Neural crest cell (in vitro differentiated cells): ENCODE measurements at regions not wholly inside any gene's neighbourhood (a gene's known extent, or its start where the extent isn't known, plus 50 kb on each side); places are given as distances from the start of the nearest gene placed in this dataset.
"Not testable (repeated sequence)": the region's sequence is repeated elsewhere in the genome, so short reads cannot be mapped to it uniquely, and the experiment has no call there.

Source experiments
- DNase-seq: peaks from one replicate; pipeline ENCODE4 v3.0.0; 2021; ENCODE audit warnings: low read depth, mixed read lengths, low spot score
- H3K27ac Mint-ChIP-seq: one replicate; pipeline ENCODE4 v1.8.0; 2021; ENCODE audit warnings: mild to moderate bottlenecking, mixed read lengths; ENCODE audit not compliant: unreplicated experiment
- H3K27me3 Mint-ChIP-seq: 2 replicates; pipeline ENCODE4 v1.8.0; 2021; ENCODE audit warnings: low read depth, mild to moderate bottlenecking, mixed read lengths
- H3K36me3 Mint-ChIP-seq: 2 replicates; pipeline ENCODE4 v1.8.0; 2021; ENCODE audit warnings: low read depth, mild to moderate bottlenecking, mixed read lengths
- H3K4me1 Mint-ChIP-seq: 2 replicates; pipeline ENCODE4 v1.8.0; 2021; ENCODE audit warnings: mixed read lengths
- H3K4me3 Mint-ChIP-seq: one replicate; pipeline ENCODE4 v1.8.0; 2021; ENCODE audit warnings: mild to moderate bottlenecking, mixed read lengths
- H3K9me3 Mint-ChIP-seq: 2 replicates; pipeline ENCODE4 v1.8.0; 2021; ENCODE audit warnings: mixed read lengths
- TF ChIP-seq, protein P1 (sequence below): fragments of 200-600 bp; sonication (generic); conservative IDR thresholded peaks from 2 replicates; pipeline ENCODE4 v1.5.0; 2021; ENCODE audit warnings: antibody characterized with exemption, mild to moderate bottlenecking

- Mint-ChIP-seq H3K4me3 (no peak overlapping the region), H3K27me3 (no peaks in the 10 kb centered on the region), H3K9me3 (peaks cover 8% of the 10 kb centered on the region), H3K36me3 (peaks cover 9% of the 10 kb centered on the region), H3K27ac (no peak overlapping the region), H3K4me1 (no peaks in the 10 kb centered on the region)
- TF ChIP-seq, protein P1, sequence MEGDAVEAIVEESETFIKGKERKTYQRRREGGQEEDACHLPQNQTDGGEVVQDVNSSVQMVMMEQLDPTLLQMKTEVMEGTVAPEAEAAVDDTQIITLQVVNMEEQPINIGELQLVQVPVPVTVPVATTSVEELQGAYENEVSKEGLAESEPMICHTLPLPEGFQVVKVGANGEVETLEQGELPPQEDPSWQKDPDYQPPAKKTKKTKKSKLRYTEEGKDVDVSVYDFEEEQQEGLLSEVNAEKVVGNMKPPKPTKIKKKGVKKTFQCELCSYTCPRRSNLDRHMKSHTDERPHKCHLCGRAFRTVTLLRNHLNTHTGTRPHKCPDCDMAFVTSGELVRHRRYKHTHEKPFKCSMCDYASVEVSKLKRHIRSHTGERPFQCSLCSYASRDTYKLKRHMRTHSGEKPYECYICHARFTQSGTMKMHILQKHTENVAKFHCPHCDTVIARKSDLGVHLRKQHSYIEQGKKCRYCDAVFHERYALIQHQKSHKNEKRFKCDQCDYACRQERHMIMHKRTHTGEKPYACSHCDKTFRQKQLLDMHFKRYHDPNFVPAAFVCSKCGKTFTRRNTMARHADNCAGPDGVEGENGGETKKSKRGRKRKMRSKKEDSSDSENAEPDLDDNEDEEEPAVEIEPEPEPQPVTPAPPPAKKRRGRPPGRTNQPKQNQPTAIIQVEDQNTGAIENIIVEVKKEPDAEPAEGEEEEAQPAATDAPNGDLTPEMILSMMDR, result no peak
- DNase-seq, result no peak
Observed at GRCh38 chr12:74264692-74265091, 272.9 kb upstream of the ATXN7L3B start.

DNA sequence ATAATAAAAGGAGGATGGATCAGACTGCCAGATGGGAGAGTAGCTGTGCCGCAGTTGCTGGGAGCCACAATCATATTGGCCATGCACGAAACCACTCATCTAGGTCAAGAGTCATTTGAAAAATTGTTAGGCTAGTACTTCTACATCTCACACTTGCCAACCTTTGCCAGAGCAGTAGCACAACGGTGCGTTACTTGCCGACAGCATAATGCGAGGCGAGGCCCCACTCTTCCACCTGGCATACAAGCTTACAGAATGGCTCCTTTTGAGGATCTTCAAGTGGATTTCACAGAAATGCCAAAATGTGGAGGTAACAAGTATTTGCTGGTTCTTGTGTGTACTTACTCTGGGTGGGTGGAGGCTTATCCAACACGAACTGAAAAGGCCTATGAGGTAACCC is 268.3 kb upstream of the ATXN7L3B start:
- H3K9me3 Mint-ChIP-seq, H3K4me1 Mint-ChIP-seq, H3K36me3 Mint-ChIP-seq, H3K27me3 Mint-ChIP-seq, H3K4me3 Mint-ChIP-seq, H3K27ac Mint-ChIP-seq, DNase-seq: not testable (repeated sequence)

DNA sequence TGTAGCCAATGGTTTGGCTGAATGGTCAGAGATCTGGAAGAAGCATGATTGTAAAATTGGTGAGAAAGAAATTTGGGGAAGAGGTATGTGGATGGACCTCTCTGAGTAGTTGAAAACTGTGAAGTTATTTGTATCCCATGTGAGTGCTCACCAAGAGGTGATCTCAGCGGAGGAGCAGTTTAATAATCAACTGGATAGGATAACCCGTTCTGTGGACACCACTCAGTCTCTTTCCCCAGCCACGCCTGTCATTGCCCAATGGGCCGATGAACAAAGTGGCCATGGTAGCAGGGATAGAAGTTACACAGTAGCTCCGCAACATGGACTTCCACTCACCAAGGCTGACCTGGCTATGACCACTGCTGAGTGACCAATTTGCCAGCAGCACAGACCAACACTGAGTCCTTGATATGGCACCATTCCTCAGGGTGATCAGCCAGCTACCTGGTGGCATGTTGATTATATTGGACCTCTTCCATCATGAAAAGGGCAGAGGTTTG is 257.4 kb upstream of the ATXN7L3B start:
- peaks cover 8% of the 10 kb centered on the region for H3K36me3 Mint-ChIP-seq
- H3K9me3 Mint-ChIP-seq, result peaks cover 19% of the 10 kb centered on the region
- TF ChIP-seq, protein P1, result no peak
- no peak overlapping the region for H3K4me3 Mint-ChIP-seq
- no peaks in the 10 kb centered on the region for H3K4me1 Mint-ChIP-seq
- H3K27ac Mint-ChIP-seq, result no peak overlapping the region
- no peak for DNase-seq
- H3K27me3 Mint-ChIP-seq, result no peaks in the 10 kb centered on the region

DNA sequence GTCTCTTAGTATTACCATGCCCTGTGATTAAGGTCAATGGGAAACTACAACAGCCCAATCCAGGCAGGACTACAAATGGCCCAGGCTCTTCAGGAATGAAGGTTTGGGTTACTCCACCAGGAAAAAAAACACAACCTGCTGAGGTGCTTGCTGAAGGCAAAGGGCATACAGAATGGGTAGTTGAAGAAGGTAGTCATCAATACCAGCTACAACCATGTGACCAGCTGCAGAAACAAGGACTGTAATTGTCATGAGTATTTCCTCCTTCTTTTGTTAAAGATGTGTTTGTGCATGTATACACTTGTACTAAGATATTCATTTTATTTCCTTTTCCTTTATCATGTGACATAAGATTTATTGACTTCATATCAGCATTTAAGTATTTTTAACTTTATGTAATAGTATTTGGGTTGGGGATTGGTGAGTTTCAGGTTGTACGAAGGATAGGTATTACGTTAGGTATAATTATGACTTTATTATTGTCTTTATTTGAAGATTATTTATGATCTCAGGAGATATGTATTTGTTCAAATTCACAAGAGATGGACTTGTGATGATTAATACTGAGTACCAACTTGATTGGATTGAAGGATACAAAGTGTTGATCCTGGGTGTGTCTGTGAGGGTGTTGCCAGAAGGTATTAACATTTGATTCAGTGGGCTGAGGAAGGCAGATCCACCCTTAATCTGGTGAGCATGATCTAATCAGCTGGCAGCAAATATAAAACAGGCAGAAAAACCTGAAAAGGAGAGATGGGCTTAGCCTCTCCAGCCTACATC is 256.0 kb upstream of the ATXN7L3B start:
- not testable (repeated sequence) for H3K27me3 Mint-ChIP-seq

GRCh38 chr12:74283646-74284045 is 254.0 kb upstream of the ATXN7L3B start:
- Mint-ChIP-seq H3K4me3 (no peak overlapping the region), H3K27ac (no peak overlapping the region), H3K27me3 (no peaks in the 10 kb centered on the region), H3K4me1 (no peaks in the 10 kb centered on the region), H3K36me3 (no peaks in the 10 kb centered on the region), H3K9me3 (peaks cover 3% of the 10 kb centered on the region)
- no peak for DNase-seq
- TF ChIP-seq, protein P1, result no peak

More for the DNA sequence above, 256.0 kb upstream of the ATXN7L3B start:
- H3K27ac Mint-ChIP-seq, H3K4me3 Mint-ChIP-seq, H3K36me3 Mint-ChIP-seq, H3K4me1 Mint-ChIP-seq, DNase-seq: not testable (repeated sequence)
- H3K9me3 Mint-ChIP-seq, result peaks cover 11% of the 10 kb centered on the region

DNA sequence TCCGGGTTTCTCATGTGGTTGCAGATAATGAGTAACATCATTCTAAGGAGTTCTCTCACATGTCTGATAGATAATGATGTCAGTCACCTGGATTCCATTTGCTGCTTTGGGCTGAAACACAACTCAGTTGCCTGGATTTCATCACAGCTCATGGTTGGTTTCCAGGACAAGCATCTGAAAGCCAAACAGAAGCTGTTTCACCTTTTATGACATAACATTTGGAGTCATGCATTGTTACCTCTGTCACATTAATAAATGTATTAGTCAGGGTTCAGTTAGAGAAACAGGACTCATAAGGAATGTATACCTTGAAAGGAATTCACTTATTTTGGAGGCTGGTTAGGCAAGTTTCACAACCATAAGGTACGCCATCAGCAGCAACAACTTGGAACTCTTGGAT is 251.9 kb upstream of the ATXN7L3B start:
- no peaks in the 10 kb centered on the region for H3K36me3 Mint-ChIP-seq
- H3K4me1 Mint-ChIP-seq, result no peaks in the 10 kb centered on the region
- no peaks in the 10 kb centered on the region for H3K27me3 Mint-ChIP-seq
- no peak overlapping the region for H3K4me3 Mint-ChIP-seq
- TF ChIP-seq, protein P1, result no peak
- H3K27ac Mint-ChIP-seq, result no peak overlapping the region
- peaks cover 3% of the 10 kb centered on the region for H3K9me3 Mint-ChIP-seq
- no peak for DNase-seq
